Lower lobe of right lung (tissue), 2 donors: ENCODE measurements at regions not wholly inside any gene's neighbourhood (a gene's known extent, or its start where the extent isn't known, plus 50 kb on each side); places are given as distances from the start of the nearest gene placed in this dataset.

ENCODE experiments used
- ATAC-seq, 2 donors: fragments of 200-7000 bp; cut with Tn5 transposase; one replicate each; pipeline ENCODE4 v1.9.1; 2020 to 2022; ENCODE audit warnings: mild to moderate bottlenecking in 2 of 2, moderate library complexity in 2 of 2
- DNase-seq: peaks from one replicate; pipeline ENCODE4 v3.0.0-alpha.2; 2020
- H3K27ac ChIP-seq: fragments of 200-600 bp; one replicate; pipeline ENCODE4 v1.8.0; 2022
- H3K27me3 ChIP-seq: fragments of 200-600 bp; one replicate; pipeline ENCODE4 v1.8.0; 2022; ENCODE audit warnings: low read depth
- H3K36me3 ChIP-seq: fragments of 200-600 bp; one replicate; pipeline ENCODE4 v1.8.0; 2022; ENCODE audit warnings: mild to moderate bottlenecking
- H3K4me1 ChIP-seq: fragments of 200-600 bp; one replicate; pipeline ENCODE4 v1.8.0; 2022
- H3K4me3 ChIP-seq: fragments of 200-600 bp; one replicate; pipeline ENCODE4 v1.8.0; 2022; ENCODE audit warnings: mild to moderate bottlenecking
- H3K9me3 ChIP-seq: fragments of 200-600 bp; one replicate; pipeline ENCODE4 v1.8.0; 2022
- CTCF ChIP-seq: fragments of 200-600 bp; IDR thresholded peaks from one replicate; pipeline ENCODE4 v1.8.0; 2022; ENCODE audit warnings: antibody characterized with exemption, mild to moderate bottlenecking
- intact Hi-C: fragments of 100-400 bp; cut with DNase I; formaldehyde crosslinking; loops from one replicate; pipeline ENCODE4 v1.11.0; 2022
- donor health status: DM: no; HTN: yes; CAD: no; lungs with severe emphysema.

GRCh38 chr21:32915099-32915498 is 110.6 kb upstream of the OLIG2 start:
- Histone ChIP-seq H3K36me3 (no peaks in the 10 kb centered on the region), H3K27ac (no peak overlapping the region), H3K27me3 (no peaks in the 10 kb centered on the region), H3K4me3 (no peak overlapping the region), H3K4me1 (no peaks in the 10 kb centered on the region), H3K9me3 (no peaks in the 10 kb centered on the region)
- intact Hi-C loops: no loop called here
- ATAC-seq (no peak), DNase-seq (no peak)
- no peak for TF ChIP-seq CTCF

GRCh38 chr21:32916088-32916487 is 109.6 kb upstream of the OLIG2 start:
- intact Hi-C loops: no loop called here
- Histone ChIP-seq H3K4me1 (no peaks in the 10 kb centered on the region), H3K27me3 (no peaks in the 10 kb centered on the region), H3K4me3 (no peak overlapping the region), H3K9me3 (no peaks in the 10 kb centered on the region), H3K27ac (no peak overlapping the region), H3K36me3 (no peaks in the 10 kb centered on the region)
- ATAC-seq (no peak), DNase-seq (no peak)
- TF ChIP-seq CTCF: no peak

GRCh38 chr21:32916522-32917099 is 109.1 kb upstream of the OLIG2 start:
- TF ChIP-seq CTCF: no peak
- ATAC-seq: peak in 1 of 2 donors; percentile 35
- Histone ChIP-seq H3K27me3 (no peaks in the 10 kb centered on the region), H3K9me3 (no peaks in the 10 kb centered on the region), H3K27ac (no peak overlapping the region), H3K4me3 (no peak overlapping the region), H3K4me1 (no peaks in the 10 kb centered on the region), H3K36me3 (no peaks in the 10 kb centered on the region)
- intact Hi-C loops: no loop called here
- no peak for DNase-seq

- no peak overlapping the region for H3K27ac ChIP-seq
- intact Hi-C loops: no loop called here
- DNase-seq: no peak
- H3K27me3 ChIP-seq: no peaks in the 10 kb centered on the region
- ATAC-seq: no peak
- H3K9me3 ChIP-seq: no peaks in the 10 kb centered on the region
- TF ChIP-seq CTCF: no peak
- no peak overlapping the region for H3K4me3 ChIP-seq
- no peaks in the 10 kb centered on the region for H3K36me3 ChIP-seq
- H3K4me1 ChIP-seq: no peaks in the 10 kb centered on the region
Measured at GRCh38 chr21:32917362-32918135, 108.2 kb upstream of the OLIG2 start.

GRCh38 chr21:32918478-32919120 is 107.1 kb upstream of the OLIG2 start:
- Histone ChIP-seq H3K27ac (no peak overlapping the region), H3K4me3 (no peak overlapping the region), H3K9me3 (no peaks in the 10 kb centered on the region), H3K4me1 (no peaks in the 10 kb centered on the region), H3K27me3 (no peaks in the 10 kb centered on the region), H3K36me3 (no peaks in the 10 kb centered on the region)
- DNase-seq (no peak), ATAC-seq (no peak)
- no peak for TF ChIP-seq CTCF
- intact Hi-C loops: no loop called here
